Panc1 (cell line): ENCODE measurements at regions not wholly inside any gene's neighbourhood (a gene's known extent, or its start where the extent isn't known, plus 50 kb on each side); places are given as distances from the start of the nearest gene placed in this dataset.

Experiments
- ATAC-seq: fragments of 200-7000 bp; cut with Tn5 transposase; 2 replicates; pipeline ENCODE4 v1.9.1; 2020; ENCODE audit warnings: mild to moderate bottlenecking, moderate library complexity
- BruUV-seq: library from RNA; stranded (reverse); fragments of 400-500 nt; replicated peaks from 2 replicates; lab custom pipeline; 2021; lab: Mats Ljungman, UMichigan
- CTCF ChIA-PET: fragments of 300-600 bp; sonication (Branson Sonifier 250); formaldehyde crosslinking; loops from one replicate; lab custom pipeline; 2022; ENCODE audit warnings: antibody characterized with exemption; lab: Charles Lee
- POLR2A ChIA-PET: fragments of 300-600 bp; sonication (Branson Sonifier 250); formaldehyde crosslinking; loops from one replicate; lab custom pipeline; 2022; ENCODE audit warnings: antibody characterized with exemption; lab: Charles Lee
- DNase-seq: peaks from one replicate; pipeline ENCODE4 v3.0.0-alpha.2; 2010; ENCODE audit warnings: low read depth, low spot score
- H3K27ac ChIP-seq: 2 replicates; pipeline ENCODE4 v1.5.1; 2011; ENCODE audit warnings: mild to moderate bottlenecking, low read length, inconsistent platforms
- H3K27me3 ChIP-seq: fragments of 200-500 bp; sonication (Bioruptor generic); 2 replicates; pipeline ENCODE4 v1.6.0; 2014; ENCODE audit warnings: low read length, inconsistent platforms; ENCODE audit not compliant: control insufficient read depth, insufficient read depth
- H3K36me3 ChIP-seq: fragments of 200-500 bp; sonication (Bioruptor generic); 2 replicates; pipeline ENCODE4 v1.5.1; 2014; ENCODE audit warnings: inconsistent platforms, mild to moderate bottlenecking, low read length, moderate library complexity; ENCODE audit not compliant: control insufficient read depth, insufficient read depth
- H3K4me1 ChIP-seq: 2 replicates; pipeline ENCODE4 v1.5.1; 2011; ENCODE audit warnings: inconsistent platforms, mild to moderate bottlenecking, low read length, moderate library complexity; ENCODE audit not compliant: control insufficient read depth, insufficient read depth
- H3K4me3 ChIP-seq, 2 experiments: 2 replicates each; pipeline ENCODE4 v1.5.1; 2011 to 2012; ENCODE audit warnings: low read depth in 2 of 2, low read length in 2 of 2, mild to moderate bottlenecking in 2 of 2, inconsistent platforms in 1 of 2, moderate library complexity in 1 of 2
- H3K9me3 ChIP-seq: fragments of 200-500 bp; sonication (Bioruptor generic); 2 replicates; pipeline ENCODE4 v1.5.1; 2014; ENCODE audit warnings: low read depth, mild to moderate bottlenecking, inconsistent platforms, low read length, moderate library complexity; ENCODE audit not compliant: control insufficient read depth, insufficient read depth
- CTCF ChIP-seq: fragments of 450-650 bp; IDR thresholded peaks from 2 replicates; pipeline ENCODE4 v1.5.1; 2017; ENCODE audit warnings: mild to moderate bottlenecking
- POLR2AphosphoS5 ChIP-seq: IDR thresholded peaks from 2 replicates; pipeline ENCODE4 v1.6.1; 2012; ENCODE audit warnings: mild to moderate bottlenecking, low read depth, low read length, moderate library complexity
- REST ChIP-seq, 2 experiments: IDR thresholded peaks; 2 replicates each; pipeline ENCODE4 v1.6.1; 2011 to 2012; ENCODE audit warnings: low read depth in 2 of 2, control low read depth in 1 of 2, low read length in 1 of 2, mild to moderate bottlenecking in 1 of 2, moderate library complexity in 1 of 2; ENCODE audit not compliant: insufficient read depth in 1 of 2
- SIN3A ChIP-seq: IDR thresholded peaks from 2 replicates; pipeline ENCODE4 v1.6.1; 2012; ENCODE audit warnings: low read depth, mild to moderate bottlenecking, low read length, moderate library complexity, borderline replicate concordance; ENCODE audit not compliant: insufficient read depth
- TCF7L2 ChIP-seq: IDR thresholded peaks from 2 replicates; pipeline ENCODE4 v1.6.1; 2011; ENCODE audit warnings: mild to moderate bottlenecking, low read depth, low read length, inconsistent platforms
- in situ Hi-C: cut with HindIII; loops from 2 replicates; pipeline ENCODE4 v1.10.0; 2016; ENCODE audit warnings: low sequenced_read_pairs, low pct_unique_long_range_greater_than_20kb
- intact Hi-C: fragments of 100-400 bp; cut with micrococcal nuclease; formaldehyde crosslinking; loops from one replicate; pipeline ENCODE4 v1.10.0; 2022; ENCODE audit not compliant: unreplicated experiment

GRCh38 chr4:181967401-181967800, 275.8 kb upstream of the TENM3 start:
- DNase-seq (no peak), ATAC-seq (no peak)
- H3K27ac ChIP-seq: no peak overlapping the region
- H3K9me3 ChIP-seq: no peaks in the 10 kb centered on the region
- TF ChIP-seq POLR2AphosphoS5 (no peak), SIN3A (no peak), REST (IDR thresholded peaks at IDR 0.05; ENCODE audit: insufficient read depth in 1 of 2, low read depth in 2 of 2, low read length in 1 of 2) (no peak), TCF7L2 (no peak), CTCF (no peak)
- no TSS peak for BruUV-seq
- intact Hi-C loops (no loop called here), in situ Hi-C loops (no loop called here)
- H3K27me3 ChIP-seq: no peaks in the 10 kb centered on the region
- H3K36me3 ChIP-seq: no peaks in the 10 kb centered on the region
- POLR2A ChIA-PET: no interaction called here
- CTCF ChIA-PET: no interaction called here
- H3K4me3 ChIP-seq: no peak overlapping the region
- no peaks in the 10 kb centered on the region for H3K4me1 ChIP-seq

- in situ Hi-C loops (no loop called here), intact Hi-C loops (no loop called here)
- no peak for TF ChIP-seq CTCF
- TF ChIP-seq TCF7L2: no peak
- no peak for TF ChIP-seq POLR2AphosphoS5
- no peak for TF ChIP-seq SIN3A
- TF ChIP-seq REST (IDR thresholded peaks at IDR 0.05; ENCODE audit: insufficient read depth in 1 of 2, low read depth in 2 of 2, low read length in 1 of 2): no peak
- BruUV-seq: no TSS peak
- H3K27me3 ChIP-seq: no peaks in the 10 kb centered on the region
- ChIA-PET CTCF (no interaction called here), POLR2A (no interaction called here)
- DNase-seq: no peak
- H3K4me3 ChIP-seq: no peak overlapping the region
- H3K9me3 ChIP-seq: no peaks in the 10 kb centered on the region
- H3K36me3 ChIP-seq: no peaks in the 10 kb centered on the region
- H3K4me1 ChIP-seq: no peaks in the 10 kb centered on the region
- H3K27ac ChIP-seq: no peak overlapping the region
- no peak for ATAC-seq
These were observed 274.8 kb upstream of the TENM3 start for GRCh38 chr4:181968371-181968770.
